Glomerular endothelial cell (primary cell): ENCODE measurements at regions not wholly inside any gene's neighbourhood (a gene's known extent, or its start where the extent isn't known, plus 50 kb on each side); places are given as distances from the start of the nearest gene placed in this dataset.
"Not testable (repeated sequence)": the region's sequence is repeated elsewhere in the genome, so short reads cannot be mapped to it uniquely, and the experiment has no call there.

ENCODE experiments used
- DNase-seq: peaks from one replicate; pipeline ENCODE4 v3.0.0-alpha.2; 2011; ENCODE audit warnings: low read depth, low spot score; ENCODE audit errors: extremely low read depth

DNA sequence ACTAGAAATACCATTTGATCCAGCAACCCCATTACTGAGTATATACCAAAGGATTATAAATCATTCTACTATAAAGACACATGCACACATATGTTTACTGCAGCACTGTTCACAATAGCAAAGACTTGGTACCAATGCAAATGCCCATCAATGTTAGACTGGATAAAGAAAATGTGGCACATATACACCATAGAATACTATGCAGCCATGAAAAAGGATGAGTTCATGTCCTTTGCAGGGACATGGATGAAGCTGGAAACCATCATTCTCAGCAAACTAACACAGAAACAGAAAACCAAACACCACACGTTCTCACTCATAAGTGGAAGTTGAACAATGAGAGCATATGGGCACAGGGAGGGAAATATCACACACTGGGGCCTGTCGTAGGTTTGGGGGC, 106.0 kb downstream of the SPATA18 start:
- not testable (repeated sequence) for DNase-seq

DNA sequence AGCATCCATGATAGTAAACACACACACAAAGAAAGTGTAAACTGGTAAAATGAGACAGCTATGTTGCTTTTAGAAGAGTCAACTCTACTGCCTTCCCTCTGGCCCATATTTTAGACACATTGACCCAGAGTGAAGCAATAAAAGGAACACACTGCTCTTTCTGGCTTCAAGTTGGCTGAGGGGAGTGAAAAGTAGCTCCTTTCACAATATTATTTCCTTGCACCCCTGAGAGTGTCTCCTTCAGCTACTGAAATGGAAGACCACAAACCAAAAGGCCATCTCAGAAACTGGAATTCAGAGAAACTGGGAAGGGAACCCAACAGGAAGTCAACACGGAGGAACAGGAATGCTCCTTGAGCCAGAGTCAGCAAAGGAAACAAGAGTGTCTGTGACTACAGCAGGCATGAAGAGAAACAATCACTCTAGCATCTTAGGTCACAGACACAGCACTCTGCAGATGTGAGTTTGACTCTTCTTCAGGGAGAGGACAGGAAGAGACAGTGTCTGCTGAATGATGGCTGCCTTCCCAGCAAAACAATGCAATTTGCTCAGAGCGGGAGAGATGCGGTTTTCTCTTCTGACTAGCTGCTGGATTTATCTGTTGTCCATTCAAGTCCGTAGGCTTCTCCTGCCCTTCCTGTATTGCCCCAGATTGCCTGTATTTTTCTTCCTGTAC, 106.7 kb downstream of the SPATA18 start:
- DNase-seq = no peak

DNA sequence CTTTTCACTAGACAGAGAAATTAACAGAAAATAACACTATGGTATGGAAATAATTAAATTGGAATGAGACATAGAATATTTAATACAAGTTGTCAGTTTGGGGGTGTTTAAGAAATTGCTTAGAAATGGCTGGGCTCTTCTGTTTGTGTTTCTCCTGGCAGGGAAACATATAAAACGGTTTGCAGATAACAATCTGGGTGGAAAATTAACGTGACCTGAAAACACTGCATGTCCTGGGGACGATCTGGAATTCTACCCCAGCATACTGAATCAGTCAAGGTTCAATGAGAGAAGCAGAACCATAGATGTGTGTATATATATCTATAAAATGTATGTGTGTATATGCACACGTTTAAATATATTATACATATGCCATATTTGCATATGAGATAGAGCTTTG, 109.8 kb downstream of the SPATA18 start:
- no peak for DNase-seq

DNA sequence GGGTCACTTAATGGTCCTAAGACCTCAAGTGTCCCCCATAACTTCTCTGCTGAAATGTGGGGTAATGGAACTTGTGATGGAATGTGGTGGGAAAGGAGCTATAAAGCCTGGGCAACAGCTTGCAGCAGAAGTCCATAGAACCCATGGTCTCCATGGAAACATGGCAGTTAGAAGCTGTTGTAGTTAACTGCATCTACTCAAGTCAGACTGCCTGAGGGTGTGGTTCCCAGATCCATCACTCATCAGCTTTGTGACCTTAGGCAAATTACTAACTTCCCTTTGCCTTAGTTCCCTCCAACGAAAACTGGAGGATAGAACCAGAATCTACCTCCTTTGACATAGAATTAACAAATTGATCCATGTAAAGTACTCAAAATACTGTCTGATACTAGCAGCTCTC, 113.0 kb downstream of the SPATA18 start:
- no peak for DNase-seq

DNA sequence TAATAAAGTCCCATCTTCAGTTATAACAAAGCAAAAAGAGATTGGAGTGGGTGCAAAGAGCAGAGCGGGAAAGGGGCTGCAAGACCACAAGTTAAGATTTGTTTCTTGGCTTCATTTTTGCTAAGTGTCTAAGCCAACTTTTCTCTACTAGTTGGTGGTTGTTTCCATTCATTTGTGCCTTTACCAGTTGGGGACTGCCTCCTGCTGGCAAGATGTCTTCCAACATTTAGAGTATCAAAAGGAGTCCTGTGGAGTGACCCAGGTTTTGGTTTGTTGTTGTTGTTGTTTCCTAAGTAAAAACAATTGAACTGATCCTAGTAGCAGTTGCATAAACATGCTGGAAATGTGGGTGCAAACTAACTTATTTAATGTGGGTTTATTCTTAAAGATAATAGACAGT, 121.1 kb downstream of the SPATA18 start:
- DNase-seq = no peak

DNA sequence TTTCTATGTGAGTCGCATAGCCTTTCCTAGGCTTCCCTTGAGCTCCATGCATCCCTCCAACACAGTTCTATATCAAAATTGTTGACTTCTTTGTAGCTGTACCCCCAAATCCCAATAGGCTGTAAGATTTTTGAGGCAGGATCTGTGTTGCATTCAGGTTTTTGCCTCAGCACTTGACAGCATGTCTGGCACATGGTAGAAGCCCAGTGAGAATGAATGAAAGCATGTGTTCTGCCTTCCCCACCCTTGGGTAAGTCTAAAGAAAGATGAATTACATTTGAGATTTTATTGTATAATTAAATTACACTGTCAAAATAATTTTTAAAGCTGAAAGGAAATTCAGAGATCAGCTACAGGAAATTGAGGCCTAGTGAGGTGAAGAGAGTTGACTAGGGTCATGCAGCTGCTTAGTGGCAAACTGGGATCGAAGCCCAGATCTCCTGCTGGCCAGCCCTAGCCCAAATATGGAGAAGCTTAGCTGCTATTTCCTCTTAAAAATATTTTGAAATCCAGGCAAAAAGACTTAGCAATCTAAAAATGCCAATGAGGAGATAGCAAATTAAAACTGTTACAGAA, 122.5 kb downstream of the SPATA18 start:
- DNase-seq = no peak

DNA sequence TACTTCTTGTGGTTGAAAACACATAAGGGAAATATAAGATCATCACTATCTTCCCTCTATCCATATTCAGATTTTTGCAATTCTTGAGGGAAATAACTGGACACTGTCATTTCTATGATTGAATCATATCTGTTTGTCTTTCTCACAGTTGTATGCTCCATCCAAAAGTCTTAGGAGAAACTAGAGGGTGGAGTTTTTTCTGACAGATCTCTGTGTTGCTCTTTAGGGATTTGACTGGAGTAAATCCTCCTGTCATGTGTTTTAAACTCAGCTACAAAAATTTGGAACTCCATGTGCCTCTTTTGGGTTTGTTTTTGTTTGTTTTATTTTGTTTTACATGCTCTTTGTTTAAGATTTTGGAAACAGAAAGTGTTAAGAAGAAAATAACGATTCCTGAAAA, 136.5 kb downstream of the SPATA18 start:
- DNase-seq = no peak

DNA sequence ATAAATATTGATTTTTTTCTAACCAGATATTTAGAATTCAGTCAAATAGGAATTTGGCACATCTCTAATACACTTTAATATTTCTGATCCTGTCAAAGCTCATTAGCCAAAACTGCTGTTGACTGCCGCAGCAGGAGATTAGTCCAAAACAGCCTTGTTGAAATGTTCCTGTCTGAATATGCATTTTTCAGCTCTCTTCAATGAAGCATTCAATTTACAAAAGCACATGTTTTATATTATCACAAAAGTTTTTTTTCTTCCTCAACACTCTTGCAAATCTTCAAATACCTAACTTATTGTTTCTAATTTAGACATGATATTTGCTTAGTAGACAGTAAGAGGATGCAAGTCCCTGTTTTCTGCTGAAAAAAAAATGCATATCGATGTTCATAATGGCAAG, 140.9 kb downstream of the SPATA18 start:
- no peak for DNase-seq

DNA sequence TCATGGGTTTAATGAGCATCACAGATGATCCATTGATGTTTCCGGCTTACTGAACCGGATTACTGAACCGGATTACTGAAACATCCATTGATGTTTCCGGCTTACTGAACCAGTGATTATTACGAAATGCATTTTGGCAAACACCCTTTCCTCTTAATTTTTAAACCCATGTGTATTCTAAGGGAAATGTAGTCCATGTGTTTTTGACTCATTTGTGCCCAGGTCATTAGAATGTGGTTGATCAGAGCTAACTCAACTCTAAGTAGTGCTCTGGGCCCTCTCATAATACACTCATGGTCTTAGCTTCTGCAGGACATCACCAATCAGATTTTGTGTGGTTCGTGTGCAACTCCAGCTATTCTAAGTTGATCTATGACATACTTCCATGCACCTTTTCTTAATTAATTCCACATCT, 141.6 kb downstream of the SPATA18 start:
- DNase-seq = no peak

DNA sequence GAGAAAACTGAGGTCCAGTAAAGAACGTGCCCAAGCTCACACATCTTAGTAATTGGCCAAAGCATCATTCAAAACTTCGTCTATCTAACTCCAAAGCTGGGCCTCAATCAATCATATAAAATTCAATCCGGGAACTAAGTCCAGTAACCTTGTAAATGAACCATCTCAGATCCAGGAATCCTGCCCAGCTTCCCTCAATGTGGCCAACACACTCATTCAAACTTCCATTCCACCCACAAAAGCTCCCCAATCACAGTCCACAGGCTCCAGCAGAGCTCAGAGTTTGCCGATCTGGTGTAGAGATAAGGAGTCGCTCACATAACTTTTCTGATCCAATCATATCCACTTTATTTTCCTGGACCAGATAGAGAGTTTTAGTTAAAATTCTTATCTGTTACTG, 144.8 kb downstream of the SPATA18 start:
- DNase-seq = no peak

DNA sequence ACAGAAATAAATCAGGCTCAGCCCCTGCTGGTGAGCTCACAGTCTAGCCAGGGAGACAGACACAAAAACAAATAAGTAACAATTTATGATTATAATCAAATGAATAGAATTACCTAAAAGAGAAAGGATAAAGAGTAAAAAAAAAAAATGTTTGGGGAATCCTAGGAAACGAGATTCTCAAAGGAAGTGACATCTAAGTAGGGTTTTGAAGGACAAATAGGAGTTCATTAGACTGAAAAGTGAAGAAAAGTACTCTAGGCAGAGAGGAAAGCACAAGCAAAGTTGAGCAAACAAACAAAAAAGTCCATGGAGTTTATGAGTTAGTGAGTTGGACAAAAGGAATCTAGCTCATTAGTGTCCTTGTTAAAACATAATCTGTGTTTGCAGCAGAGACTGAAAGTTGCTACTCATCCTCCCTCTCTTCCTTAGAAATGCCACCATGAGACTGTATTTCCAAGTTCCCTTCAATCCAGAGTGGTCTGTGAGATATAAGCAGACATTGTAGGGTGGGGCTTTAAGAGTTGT, 145.6 kb downstream of the SPATA18 start:
- no peak for DNase-seq

DNA sequence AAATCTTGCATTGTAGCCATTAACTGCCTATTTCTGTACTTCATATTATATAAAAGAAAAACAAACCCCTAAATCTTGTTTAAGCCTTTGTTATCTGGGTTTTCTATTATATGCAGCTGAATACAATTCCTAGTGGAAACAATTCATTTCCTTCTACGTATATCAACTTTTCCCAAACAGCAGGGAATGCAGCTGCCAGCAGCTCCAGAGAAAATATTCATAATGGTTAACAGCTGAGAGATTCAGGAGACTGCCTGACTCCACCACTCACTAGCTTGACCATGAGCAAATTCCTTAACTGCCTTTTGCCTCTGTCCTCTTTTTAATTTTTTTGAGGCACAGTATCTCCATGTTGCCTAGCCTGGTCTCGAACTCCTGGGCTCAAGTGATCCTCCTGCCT, 146.2 kb downstream of the SPATA18 start:
- no peak for DNase-seq

DNA sequence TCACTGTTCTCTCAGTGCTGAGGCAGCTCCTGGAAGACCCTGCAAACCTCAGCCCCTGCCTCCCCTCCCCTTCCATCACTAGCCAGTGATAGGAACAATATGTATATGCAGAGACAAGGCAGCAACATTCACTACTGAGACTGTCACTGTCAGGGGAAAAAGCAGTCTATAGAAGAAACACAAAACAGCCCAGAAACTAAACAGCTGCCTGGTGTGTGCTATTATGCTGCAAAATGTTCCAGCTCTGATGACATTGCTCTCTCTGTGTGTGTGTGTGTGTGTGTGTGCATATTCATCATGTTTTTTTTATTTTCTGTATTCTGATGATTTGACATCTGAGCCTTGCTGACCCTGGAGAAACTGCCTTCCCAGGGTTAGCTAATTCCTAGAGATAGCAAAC, 147.2 kb downstream of the SPATA18 start:
- no peak for DNase-seq

DNA sequence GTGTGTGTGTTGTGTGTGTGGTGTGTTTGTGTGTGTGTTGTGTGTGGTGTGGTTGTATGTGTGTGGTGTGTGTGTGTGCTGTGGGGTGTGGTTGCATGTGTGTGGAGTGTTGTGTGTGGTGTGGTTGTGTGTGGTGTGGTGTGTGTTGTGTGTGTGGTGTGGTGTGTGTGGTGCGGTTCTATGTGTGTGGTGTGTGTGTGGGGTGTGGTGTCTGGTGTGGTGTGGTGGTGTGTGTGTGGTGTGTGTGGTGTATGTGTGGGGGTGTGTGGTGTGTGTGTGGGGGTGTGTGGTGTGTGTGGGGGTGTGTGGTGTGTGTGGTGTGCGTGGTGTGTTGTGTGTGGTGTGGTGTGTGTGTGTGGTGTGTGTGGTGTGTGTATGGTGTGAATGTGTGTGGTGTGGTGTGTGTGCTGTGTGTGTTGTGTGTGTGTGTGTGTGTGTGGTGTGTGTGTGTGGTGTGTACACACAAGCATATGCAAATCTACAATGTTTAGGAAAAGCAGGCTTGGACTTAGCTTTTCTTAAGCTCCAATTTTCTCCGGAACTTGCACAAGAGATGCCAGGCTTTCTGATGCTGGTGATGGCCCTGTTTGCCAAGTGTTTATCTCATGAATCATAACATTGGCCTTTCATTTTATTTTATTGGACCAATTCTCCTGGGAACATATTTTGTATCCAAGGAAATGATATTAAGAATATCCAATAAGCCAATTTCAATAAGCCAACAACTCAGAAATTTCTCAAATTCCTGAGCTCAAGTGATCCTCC, 148.7 kb downstream of the SPATA18 start:
- no peak for DNase-seq

DNA sequence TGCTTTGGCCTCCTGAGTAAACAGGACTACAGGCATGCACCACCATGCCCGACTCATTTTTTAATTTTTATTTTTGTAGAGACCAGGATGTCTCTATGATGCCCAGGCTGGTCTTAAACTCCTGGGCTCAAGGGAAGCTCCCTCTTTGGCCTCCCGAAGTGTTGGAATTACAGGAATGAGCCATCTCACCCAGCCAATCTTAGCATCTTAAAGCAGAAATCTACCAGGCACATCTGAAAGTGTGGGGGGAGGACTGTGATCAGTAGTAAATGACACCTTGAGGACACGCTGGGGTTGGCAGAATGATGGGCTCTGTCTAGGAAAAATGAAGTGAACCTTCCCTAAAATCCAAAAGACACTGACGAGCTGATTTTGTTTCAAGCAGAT, 149.2 kb downstream of the SPATA18 start:
- no peak for DNase-seq

DNA sequence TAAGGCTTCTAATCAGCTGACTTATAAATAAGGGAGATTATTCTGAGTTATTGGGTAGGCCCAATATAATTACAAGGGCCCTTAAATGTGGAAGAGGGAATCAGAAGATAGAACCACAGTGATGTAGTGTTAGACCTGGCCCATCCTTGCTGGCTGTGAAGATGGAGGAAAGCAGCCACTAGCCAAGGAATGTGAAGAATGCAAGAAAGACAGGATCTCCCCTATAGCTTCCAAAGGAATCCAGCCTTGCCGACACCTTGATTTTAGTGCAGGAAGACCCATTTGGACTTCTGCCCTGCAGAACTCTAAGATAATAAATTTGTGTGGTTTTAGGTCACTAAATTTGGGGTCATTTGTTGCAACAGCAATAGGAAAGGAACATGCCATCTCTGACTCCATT, 150.6 kb downstream of the SPATA18 start:
- no peak for DNase-seq

DNA sequence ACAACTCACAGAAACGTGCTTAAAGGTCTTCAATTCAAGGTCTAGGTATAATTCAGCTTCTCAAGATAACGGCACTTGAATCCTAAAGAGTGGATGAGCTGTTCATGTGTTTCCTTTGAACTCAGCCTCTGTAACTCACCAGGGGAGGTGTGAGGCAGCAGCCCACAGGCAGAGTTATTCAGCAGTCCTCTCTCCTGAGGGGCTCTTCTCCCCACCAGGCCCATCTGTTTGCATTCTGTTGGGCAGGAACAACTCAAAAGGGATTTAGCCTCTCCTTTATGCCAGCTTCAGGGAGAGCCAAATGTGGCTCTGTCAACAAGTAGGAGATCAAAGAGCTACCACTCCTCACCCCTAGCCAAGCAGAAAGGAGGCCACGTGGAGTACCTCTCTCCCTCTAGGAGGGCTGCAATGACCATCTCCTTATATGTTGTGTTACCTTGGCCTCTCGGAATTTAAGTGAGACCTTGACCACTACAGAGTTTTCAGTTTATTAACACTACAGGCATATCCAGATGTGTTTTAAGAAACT, 151.2 kb downstream of the SPATA18 start:
- DNase-seq = no peak

DNA sequence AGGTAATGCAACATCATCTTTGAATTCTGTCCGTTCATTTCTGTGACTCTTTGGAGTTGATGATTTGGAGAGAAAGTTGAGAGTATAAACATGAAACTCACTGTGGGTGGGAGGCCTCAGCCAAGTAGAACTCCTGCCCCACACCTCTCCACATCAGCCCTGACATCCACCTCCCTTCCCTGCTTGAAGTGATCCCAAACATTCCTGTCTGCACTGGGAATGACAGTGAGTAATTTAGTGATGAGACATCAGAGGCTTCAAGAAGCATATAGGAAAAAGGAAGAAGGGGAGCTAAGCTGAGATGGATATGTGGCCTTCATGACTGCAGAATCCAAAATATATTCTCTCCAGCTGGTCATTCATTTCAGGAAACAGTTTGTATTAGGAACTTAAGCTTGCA, 151.8 kb downstream of the SPATA18 start:
- DNase-seq = no peak

DNA sequence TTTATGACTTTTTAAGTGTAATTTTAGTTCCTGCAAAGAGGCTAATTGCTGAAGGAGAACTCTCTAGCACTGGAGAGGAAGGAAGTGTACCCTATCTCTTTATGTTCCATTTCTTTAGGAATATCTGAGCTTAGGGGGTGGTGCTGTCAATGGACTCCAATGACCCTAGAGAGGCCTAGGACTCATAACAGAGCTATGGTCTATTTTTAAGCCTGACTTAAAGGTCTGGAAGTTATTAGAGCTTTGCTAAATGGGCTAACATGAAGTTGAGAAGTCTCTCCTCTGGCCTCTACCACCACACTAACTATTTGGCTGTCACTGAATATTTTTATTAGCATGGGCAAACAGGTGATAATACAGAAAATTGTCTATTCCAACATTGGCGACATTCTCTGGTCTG, 152.2 kb downstream of the SPATA18 start:
- DNase-seq = no peak

DNA sequence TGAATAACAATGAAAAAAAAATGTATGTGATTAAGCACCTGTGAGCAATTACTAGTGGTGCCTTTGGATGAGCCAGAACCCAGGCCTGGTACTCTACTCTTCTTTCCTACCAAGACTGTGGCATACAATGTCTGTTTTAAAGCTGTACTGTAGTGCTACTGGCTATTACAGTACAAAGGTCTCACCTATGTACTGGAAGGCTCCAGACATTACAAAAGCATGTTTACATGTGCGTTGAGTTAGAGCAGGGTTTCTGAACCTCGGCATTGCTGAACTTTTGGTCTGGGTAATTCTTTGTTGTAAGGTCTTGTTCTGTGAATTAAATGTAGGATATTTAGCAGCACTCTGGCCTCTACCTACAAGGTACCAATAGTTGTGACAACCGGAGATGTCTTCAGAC, 153.8 kb downstream of the SPATA18 start:
- no peak for DNase-seq

DNA sequence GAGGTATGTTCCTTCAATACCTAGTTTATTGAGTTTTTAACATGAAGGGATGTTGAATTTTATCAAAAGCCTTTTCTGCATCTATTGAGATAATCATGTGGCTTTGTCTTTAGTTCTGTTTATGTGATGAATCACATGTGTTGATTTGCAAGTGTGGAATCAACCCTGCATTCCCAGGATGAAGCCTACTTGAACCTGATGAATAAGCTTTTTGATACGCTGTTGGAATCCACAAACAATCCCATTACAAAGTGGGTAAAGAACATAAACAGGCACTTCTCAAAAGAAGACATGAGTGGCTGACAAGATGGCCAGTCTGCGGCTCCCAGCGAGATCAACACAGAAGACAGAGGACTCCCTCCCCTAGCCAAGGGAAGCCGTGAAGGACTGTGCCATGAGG, 156.0 kb downstream of the SPATA18 start:
- not testable (repeated sequence) for DNase-seq

DNA sequence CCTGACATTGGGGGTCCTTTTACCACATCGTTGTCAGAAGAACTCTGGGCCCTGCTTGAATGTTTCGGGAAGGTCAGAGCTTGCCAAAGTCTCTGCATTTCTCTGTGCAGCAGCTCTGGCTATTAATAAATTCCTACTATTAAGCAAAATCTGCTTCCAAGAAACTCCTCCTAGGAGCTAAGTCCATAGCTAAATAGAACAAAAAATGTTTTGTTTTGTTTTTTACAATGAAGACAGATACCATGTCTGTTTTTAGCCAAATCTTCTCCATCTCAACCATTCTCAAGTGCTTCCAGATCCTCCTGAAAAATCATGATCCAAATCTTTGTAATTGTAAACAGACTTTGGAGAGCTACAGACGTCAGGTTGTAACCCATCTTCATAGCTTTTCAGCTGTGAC, 161.6 kb downstream of the SPATA18 start:
- DNase-seq = no peak
